ENCODE measurements at regions not wholly inside any gene's neighbourhood (a gene's known extent, or its start where the extent isn't known, plus 50 kb on each side); places are given as distances from the start of the nearest gene placed in this dataset.
A peak's percentile ranks its signal among the peaks of the same experiment; 100 is the strongest.

GRCh38 chr15:29470794-29471193, 201.2 kb upstream of the NSMCE3 start:
- Mint-ChIP-seq H3K4me3 (no peak overlapping the region), H3K27me3 (no peaks in the 10 kb centered on the region), H3K27ac (no peak overlapping the region), H3K4me1 (no peaks in the 10 kb centered on the region), H3K9me3 (no peaks in the 10 kb centered on the region)
- DNase-seq (no peak), ATAC-seq (no peak)

- Mint-ChIP-seq H3K9me3 (no peaks in the 10 kb centered on the region), H3K27me3 (no peaks in the 10 kb centered on the region), H3K27ac (no peak overlapping the region), H3K4me1 (no peaks in the 10 kb centered on the region), H3K4me3 (no peak overlapping the region)
- ATAC-seq (no peak), DNase-seq (no peak)
Observed at GRCh38 chr15:29470311-29470710, 200.7 kb upstream of the NSMCE3 start.

GRCh38 chr15:29468899-29469298, 199.3 kb upstream of the NSMCE3 start:
- no peak for DNase-seq
- no peaks in the 10 kb centered on the region for H3K27me3 Mint-ChIP-seq
- H3K4me1 Mint-ChIP-seq, result no peaks in the 10 kb centered on the region
- no peaks in the 10 kb centered on the region for H3K9me3 Mint-ChIP-seq
- no peak overlapping the region for H3K27ac Mint-ChIP-seq
- ATAC-seq, result no peak
- no peak overlapping the region for H3K4me3 Mint-ChIP-seq

- Mint-ChIP-seq H3K4me3 (no peak overlapping the region), H3K9me3 (no peaks in the 10 kb centered on the region), H3K27ac (no peak overlapping the region), H3K27me3 (no peaks in the 10 kb centered on the region), H3K4me1 (no peaks in the 10 kb centered on the region)
- ATAC-seq, result no peak
- DNase-seq, result no peak
Observed at GRCh38 chr15:29467091-29467490, 197.5 kb upstream of the NSMCE3 start.

- peak overlapping the region in 1 of 2 donors; percentile 6 for H3K27ac Mint-ChIP-seq
- no peaks in the 10 kb centered on the region for H3K4me1 Mint-ChIP-seq
- H3K27me3 Mint-ChIP-seq, result no peaks in the 10 kb centered on the region
- no peaks in the 10 kb centered on the region for H3K9me3 Mint-ChIP-seq
- DNase-seq (no peak), ATAC-seq (no peak)
- no peak overlapping the region for H3K4me3 Mint-ChIP-seq
Observed at GRCh38 chr15:29466292-29466691, 196.7 kb upstream of the NSMCE3 start.

GRCh38 chr15:29465816-29466215, 196.2 kb upstream of the NSMCE3 start:
- H3K4me3 Mint-ChIP-seq, result no peak overlapping the region
- no peak for DNase-seq
- peak overlapping the region in 1 of 2 donors; percentile 6 for H3K27ac Mint-ChIP-seq
- H3K9me3 Mint-ChIP-seq, result no peaks in the 10 kb centered on the region
- ATAC-seq, result no peak
- H3K27me3 Mint-ChIP-seq, result no peaks in the 10 kb centered on the region
- H3K4me1 Mint-ChIP-seq, result no peaks in the 10 kb centered on the region

GRCh38 chr15:29465196-29465595, 195.6 kb upstream of the NSMCE3 start:
- DNase-seq (no peak), ATAC-seq (no peak)
- H3K27ac Mint-ChIP-seq, result no peak overlapping the region
- no peaks in the 10 kb centered on the region for H3K27me3 Mint-ChIP-seq
- H3K4me1 Mint-ChIP-seq, result no peaks in the 10 kb centered on the region
- no peaks in the 10 kb centered on the region for H3K9me3 Mint-ChIP-seq
- no peak overlapping the region for H3K4me3 Mint-ChIP-seq

- no peaks in the 10 kb centered on the region for H3K4me1 Mint-ChIP-seq
- no peak overlapping the region for H3K4me3 Mint-ChIP-seq
- no peak for ATAC-seq
- DNase-seq, result no peak
- H3K27me3 Mint-ChIP-seq, result no peaks in the 10 kb centered on the region
- no peaks in the 10 kb centered on the region for H3K9me3 Mint-ChIP-seq
- H3K27ac Mint-ChIP-seq, result no peak overlapping the region
Observed at GRCh38 chr15:29461877-29462276, 192.3 kb upstream of the NSMCE3 start.

- Mint-ChIP-seq H3K4me1 (peaks cover 3% of the 10 kb centered on the region), H3K27me3 (no peaks in the 10 kb centered on the region), H3K27ac (peak overlapping the region in 1 of 2 donors; percentile 64), H3K9me3 (no peaks in the 10 kb centered on the region), H3K4me3 (no peak overlapping the region)
- DNase-seq, result no peak
- ATAC-seq, result no peak
Observed at GRCh38 chr15:29458361-29458760, 188.7 kb upstream of the NSMCE3 start.

GRCh38 chr15:29457729-29458128, 188.1 kb upstream of the NSMCE3 start:
- H3K27ac Mint-ChIP-seq, result no peak overlapping the region
- ATAC-seq (no peak), DNase-seq (no peak)
- no peaks in the 10 kb centered on the region for H3K9me3 Mint-ChIP-seq
- no peaks in the 10 kb centered on the region for H3K27me3 Mint-ChIP-seq
- H3K4me1 Mint-ChIP-seq, result peaks cover 9% of the 10 kb centered on the region
- no peak overlapping the region for H3K4me3 Mint-ChIP-seq

GRCh38 chr15:29456964-29457363, 187.3 kb upstream of the NSMCE3 start:
- Mint-ChIP-seq H3K27ac (no peak overlapping the region), H3K9me3 (no peaks in the 10 kb centered on the region), H3K27me3 (no peaks in the 10 kb centered on the region), H3K4me3 (no peak overlapping the region), H3K4me1 (peaks cover 13% of the 10 kb centered on the region)
- ATAC-seq, result no peak
- DNase-seq, result no peak

GRCh38 chr15:29456255-29456654, 186.6 kb upstream of the NSMCE3 start:
- no peak for ATAC-seq
- DNase-seq, result no peak
- Mint-ChIP-seq H3K27me3 (no peaks in the 10 kb centered on the region), H3K4me3 (no peak overlapping the region), H3K9me3 (no peaks in the 10 kb centered on the region), H3K4me1 (peaks cover 13% of the 10 kb centered on the region), H3K27ac (no peak overlapping the region)

GRCh38 chr15:29455530-29455929, 185.9 kb upstream of the NSMCE3 start:
- DNase-seq, result no peak
- H3K9me3 Mint-ChIP-seq, result no peaks in the 10 kb centered on the region
- no peaks in the 10 kb centered on the region for H3K27me3 Mint-ChIP-seq
- no peak for ATAC-seq
- peaks cover 13% of the 10 kb centered on the region for H3K4me1 Mint-ChIP-seq
- H3K27ac Mint-ChIP-seq, result peak overlapping the region in 1 of 2 donors; percentile 64
- H3K4me3 Mint-ChIP-seq, result no peak overlapping the region

- ATAC-seq, result no peak
- Mint-ChIP-seq H3K27ac (no peak overlapping the region), H3K9me3 (no peaks in the 10 kb centered on the region), H3K27me3 (no peaks in the 10 kb centered on the region), H3K4me3 (no peak overlapping the region), H3K4me1 (peaks cover 13% of the 10 kb centered on the region)
- no peak for DNase-seq
Observed at GRCh38 chr15:29455055-29455454, 185.4 kb upstream of the NSMCE3 start.

- DNase-seq, result no peak
- ATAC-seq, result no peak
- Mint-ChIP-seq H3K27ac (no peak overlapping the region), H3K4me1 (peaks cover 13% of the 10 kb centered on the region), H3K9me3 (no peaks in the 10 kb centered on the region), H3K4me3 (no peak overlapping the region), H3K27me3 (no peaks in the 10 kb centered on the region)
Observed at GRCh38 chr15:29454506-29454905, 184.9 kb upstream of the NSMCE3 start.

- Mint-ChIP-seq H3K27ac (peak overlapping the region; percentile 50 to 78), H3K4me3 (no peak overlapping the region), H3K4me1 (peaks cover 13% of the 10 kb centered on the region), H3K27me3 (no peaks in the 10 kb centered on the region), H3K9me3 (no peaks in the 10 kb centered on the region)
- ATAC-seq (no peak), DNase-seq (no peak)
Observed at GRCh38 chr15:29452881-29453731, 183.5 kb upstream of the NSMCE3 start.
